GM10248 (cell line): ENCODE measurements at regions not wholly inside any gene's neighbourhood (a gene's known extent, or its start where the extent isn't known, plus 50 kb on each side); places are given as distances from the start of the nearest gene placed in this dataset.
"Not testable (repeated sequence)": the region's sequence is repeated elsewhere in the genome, so short reads cannot be mapped to it uniquely, and the experiment has no call there.

Experiments
- CTCF ChIA-PET: fragments of 300-600 bp; sonication (Branson Sonifier 250); formaldehyde crosslinking; extraction: SDS; loops from one replicate; lab custom pipeline; 2021; ENCODE audit warnings: antibody characterized with exemption; lab: Yijun Ruan, JAX
- POLR2A ChIA-PET: fragments of 350-650 bp; sonication (Branson Sonifier 250); formaldehyde crosslinking; extraction: SDS; loops from one replicate; lab custom pipeline; 2020; ENCODE audit warnings: antibody characterized with exemption; lab: Yijun Ruan, JAX
- DNase-seq: peaks from one replicate; pipeline ENCODE4 v3.0.0; 2012; ENCODE audit errors: extremely low spot score
- TF ChIP-seq, protein P1 (sequence below): IDR thresholded peaks from 2 replicates; pipeline ENCODE4 v1.5.1; 2012; ENCODE audit warnings: mild to moderate bottlenecking, low read depth; ENCODE audit errors: extremely low read depth, missing control alignments, control extremely low read depth

DNA sequence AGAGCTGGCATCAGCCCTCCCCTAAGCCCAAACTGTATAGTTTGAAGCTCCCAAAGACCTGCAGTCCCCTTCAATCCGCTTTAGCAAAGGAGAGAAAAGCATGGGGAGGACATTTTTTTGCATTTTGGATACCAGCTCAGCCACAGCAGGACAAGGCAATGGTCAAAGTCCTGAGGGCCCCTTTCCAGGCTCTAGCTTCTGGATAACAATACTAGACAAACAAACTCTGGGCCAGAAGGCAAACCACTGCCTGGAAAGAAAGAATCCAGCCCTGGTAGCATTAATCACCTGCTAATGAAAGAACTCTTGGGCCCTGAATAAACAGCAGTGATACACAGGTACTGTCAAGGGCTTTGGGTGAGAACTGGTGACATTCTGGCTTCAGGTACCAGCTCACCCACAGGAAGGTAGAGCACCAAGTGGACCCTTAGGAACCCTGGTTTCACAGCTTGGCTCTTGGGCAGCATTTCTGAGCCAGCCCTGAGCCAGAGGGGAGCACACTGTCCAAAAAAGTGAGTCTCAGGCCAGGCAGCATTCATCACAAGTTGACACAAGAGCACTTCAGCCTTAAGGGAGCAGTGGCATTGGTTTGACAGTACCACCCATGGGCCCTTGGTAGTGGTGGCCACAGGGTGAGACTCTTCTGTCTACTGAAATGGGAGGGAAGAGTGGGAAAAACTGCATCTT lies 62.5 kb downstream of the SPIN3 start:
- TF ChIP-seq, protein P1, sequence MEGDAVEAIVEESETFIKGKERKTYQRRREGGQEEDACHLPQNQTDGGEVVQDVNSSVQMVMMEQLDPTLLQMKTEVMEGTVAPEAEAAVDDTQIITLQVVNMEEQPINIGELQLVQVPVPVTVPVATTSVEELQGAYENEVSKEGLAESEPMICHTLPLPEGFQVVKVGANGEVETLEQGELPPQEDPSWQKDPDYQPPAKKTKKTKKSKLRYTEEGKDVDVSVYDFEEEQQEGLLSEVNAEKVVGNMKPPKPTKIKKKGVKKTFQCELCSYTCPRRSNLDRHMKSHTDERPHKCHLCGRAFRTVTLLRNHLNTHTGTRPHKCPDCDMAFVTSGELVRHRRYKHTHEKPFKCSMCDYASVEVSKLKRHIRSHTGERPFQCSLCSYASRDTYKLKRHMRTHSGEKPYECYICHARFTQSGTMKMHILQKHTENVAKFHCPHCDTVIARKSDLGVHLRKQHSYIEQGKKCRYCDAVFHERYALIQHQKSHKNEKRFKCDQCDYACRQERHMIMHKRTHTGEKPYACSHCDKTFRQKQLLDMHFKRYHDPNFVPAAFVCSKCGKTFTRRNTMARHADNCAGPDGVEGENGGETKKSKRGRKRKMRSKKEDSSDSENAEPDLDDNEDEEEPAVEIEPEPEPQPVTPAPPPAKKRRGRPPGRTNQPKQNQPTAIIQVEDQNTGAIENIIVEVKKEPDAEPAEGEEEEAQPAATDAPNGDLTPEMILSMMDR, result no peak
- DNase-seq, result no peak
- ChIA-PET CTCF (no interaction called here), POLR2A (no interaction called here)

DNA sequence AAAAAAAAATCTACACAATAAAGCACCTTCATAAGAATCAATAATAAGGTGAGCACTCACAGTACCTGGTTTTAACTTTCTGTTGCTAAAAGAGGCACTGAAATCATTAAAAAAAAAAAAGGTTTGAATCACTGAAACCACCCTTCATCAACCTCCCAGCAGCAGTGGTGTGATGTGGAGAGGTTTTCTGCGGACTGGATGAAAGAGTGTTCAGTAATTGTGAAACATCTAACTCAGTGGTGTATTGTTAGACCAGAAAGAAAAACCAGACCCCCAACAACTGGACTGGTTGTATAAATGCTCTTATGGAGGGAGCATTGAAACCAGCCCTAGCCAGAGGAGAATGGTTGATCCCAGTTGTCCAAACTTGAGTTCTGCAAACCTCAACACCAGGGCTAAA lies 63.2 kb downstream of the SPIN3 start:
- ChIA-PET POLR2A (no interaction called here), CTCF (no interaction called here)
- TF ChIP-seq, protein P1, result no peak
- DNase-seq, result no peak

DNA sequence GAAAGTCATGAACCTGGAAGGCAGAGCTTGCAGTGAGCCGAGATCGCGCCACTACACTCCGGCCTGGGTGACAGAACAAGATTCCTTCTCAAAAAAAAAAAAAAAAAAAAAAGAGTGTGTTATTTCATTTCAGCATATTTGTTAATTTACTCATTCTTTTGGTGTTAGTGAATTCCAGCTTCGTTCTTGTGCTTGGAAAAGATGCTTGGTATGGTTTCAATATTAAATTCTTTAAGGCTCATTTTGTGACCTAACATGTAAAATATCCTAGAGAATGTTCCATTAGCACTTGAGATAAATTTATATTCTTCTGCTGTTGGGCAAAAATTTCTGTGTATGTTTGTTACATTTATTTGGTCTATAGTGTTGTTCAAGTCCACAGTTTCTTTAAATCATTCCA lies 66.8 kb downstream of the SPIN3 start:
- ChIA-PET CTCF (no interaction called here), POLR2A (no interaction called here)
- no peak for DNase-seq
- TF ChIP-seq, protein P1, result no peak

DNA sequence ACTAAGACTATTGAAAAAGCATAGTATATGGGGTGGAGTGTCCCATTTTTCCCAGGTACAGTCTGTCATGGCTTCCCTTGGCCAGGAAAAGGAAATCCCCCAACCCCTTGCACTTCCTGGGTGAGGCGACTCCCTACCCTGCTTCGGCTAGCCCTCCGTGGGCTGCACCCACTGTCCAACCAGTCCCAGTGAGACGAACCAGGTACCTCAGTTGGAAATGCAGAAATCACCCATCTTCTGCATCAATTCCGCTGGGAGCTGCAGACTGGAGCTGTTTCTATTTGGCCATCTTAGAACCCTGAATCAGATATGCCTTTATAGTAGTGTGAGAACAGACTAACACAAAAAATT lies 74.4 kb downstream of the SPIN3 start:
- CTCF ChIA-PET, DNase-seq, POLR2A ChIA-PET: not testable (repeated sequence)

DNA sequence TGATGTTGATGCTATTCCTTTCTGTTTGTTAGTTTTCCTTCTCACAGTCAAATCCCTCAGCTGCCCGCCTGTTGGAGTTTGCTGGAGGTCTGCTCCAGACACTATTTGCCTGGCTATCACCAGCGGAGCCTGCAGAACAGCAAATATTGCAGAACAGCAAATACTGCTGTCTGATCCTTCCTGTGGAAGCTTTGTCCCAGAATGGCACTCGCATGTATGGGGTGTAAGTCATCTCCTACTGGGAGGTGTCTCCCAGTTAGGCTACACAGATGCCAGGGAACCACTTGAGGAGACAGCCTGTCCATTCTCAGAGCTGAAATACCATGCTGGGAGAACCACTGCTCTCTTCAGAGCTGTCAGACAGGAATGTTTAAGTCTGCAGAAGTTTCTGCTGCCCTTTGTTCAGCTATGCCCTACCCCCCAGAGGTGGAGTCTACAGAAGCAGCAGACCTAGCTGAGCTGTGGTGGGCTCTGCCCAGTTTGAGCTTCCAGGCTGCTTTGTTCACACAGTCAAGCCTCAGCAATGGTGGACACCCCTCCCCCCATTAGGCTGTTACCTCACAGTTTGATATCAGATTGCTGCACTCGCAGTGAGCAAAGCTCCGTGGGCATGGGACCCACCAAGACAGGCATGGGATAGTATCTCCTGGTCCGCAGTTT lies 74.9 kb downstream of the SPIN3 start:
- CTCF ChIA-PET, result interaction anchor here (1.5 kb wide), 1 partner anchor 13 kb away, joined by 3 read pairs; no protein-coding TSS in a partner anchor
- TF ChIP-seq, protein P1, result no peak
- DNase-seq, result no peak
- POLR2A ChIA-PET, result no interaction called here

DNA sequence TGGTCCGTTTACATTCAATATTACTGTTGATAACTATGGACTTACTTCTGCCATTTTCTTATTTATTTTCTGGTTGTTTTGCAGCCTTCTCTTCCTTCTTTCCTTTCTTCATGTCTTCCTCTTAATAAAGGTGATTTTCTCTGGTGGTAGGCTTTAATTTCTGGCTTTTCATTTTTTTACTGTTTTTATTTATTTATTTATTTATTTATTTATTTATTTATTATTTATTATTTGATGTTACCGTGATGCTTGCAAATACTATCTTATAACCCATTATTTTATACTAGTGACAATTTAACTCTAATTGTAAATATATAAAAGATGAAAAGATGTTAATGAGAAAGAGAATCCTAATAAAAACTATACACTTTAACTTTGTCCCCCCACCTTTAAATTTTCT lies 112.8 kb downstream of the SPIN3 start:
- DNase-seq, result no peak
- CTCF ChIA-PET, result no interaction called here
- TF ChIP-seq, protein P1, result no peak
- POLR2A ChIA-PET, result no interaction called here
